ENCODE measurements at regions not wholly inside any gene's neighbourhood (a gene's known extent, or its start where the extent isn't known, plus 50 kb on each side); places are given as distances from the start of the nearest gene placed in this dataset.

DNA sequence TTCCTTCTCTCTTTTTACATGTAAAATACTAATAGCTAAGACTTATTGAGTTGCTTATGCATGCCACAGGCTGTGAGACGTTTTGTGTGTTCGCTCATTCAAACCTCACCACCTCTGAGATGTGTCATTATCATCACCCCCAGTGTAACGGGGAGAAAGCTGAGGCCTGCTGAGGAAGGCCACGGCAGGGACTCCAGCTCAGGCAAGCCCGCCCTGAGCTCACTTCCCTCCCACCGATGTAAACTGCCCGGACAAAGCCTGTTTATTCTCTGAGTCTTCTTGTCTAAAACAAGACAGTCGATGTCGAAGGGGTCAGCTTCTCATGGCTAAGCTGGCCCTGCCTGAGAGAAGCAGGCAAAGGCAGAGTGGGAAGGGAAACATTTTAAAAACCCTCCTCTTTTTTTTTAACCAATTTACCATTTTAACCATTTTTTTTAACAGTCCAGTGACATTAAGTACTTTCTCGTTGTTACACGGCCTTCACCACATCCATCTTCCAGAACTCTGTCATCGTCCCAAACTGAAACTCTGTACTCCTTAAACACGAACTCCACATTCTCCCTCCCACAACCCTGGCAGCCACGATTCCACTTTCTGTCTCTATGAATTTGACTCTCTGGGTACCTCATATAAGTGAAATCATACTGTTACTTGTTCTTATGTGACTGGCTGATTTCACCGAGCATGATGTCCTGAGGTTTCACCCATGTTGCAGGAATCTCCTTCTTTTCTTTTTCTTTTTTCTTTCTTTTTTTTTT lies 204.8 kb upstream of the GALNT2 start:
- TF ChIP-seq, protein P1, sequence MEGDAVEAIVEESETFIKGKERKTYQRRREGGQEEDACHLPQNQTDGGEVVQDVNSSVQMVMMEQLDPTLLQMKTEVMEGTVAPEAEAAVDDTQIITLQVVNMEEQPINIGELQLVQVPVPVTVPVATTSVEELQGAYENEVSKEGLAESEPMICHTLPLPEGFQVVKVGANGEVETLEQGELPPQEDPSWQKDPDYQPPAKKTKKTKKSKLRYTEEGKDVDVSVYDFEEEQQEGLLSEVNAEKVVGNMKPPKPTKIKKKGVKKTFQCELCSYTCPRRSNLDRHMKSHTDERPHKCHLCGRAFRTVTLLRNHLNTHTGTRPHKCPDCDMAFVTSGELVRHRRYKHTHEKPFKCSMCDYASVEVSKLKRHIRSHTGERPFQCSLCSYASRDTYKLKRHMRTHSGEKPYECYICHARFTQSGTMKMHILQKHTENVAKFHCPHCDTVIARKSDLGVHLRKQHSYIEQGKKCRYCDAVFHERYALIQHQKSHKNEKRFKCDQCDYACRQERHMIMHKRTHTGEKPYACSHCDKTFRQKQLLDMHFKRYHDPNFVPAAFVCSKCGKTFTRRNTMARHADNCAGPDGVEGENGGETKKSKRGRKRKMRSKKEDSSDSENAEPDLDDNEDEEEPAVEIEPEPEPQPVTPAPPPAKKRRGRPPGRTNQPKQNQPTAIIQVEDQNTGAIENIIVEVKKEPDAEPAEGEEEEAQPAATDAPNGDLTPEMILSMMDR (IDR thresholded peaks at IDR 0.05): no peak
- no peak for TF ChIP-seq POLR2A (IDR thresholded peaks at IDR 0.05)
